ENCODE measurements at regions not wholly inside any gene's neighbourhood (a gene's known extent, or its start where the extent isn't known, plus 50 kb on each side); places are given as distances from the start of the nearest gene placed in this dataset.

GRCh38 chr9:31623511-31623910 lies 760.9 kb upstream of the ACO1 start:
- intact Hi-C loops (cut with micrococcal nuclease) = no loop called here
- TF ChIP-seq ZNF274 (IDR thresholded peaks at IDR 0.05; ENCODE audit: low read depth, low read length) (no peak), ZFX (IDR thresholded peaks at IDR 0.05) (no peak), ZBTB33 (IDR thresholded peaks at IDR 0.05; ENCODE audit: extremely low read depth, insufficient replicate concordance, low read length) (no peak), YY1 (IDR thresholded peaks at IDR 0.05; ENCODE audit: extremely low read depth, insufficient replicate concordance, low read depth, low read length) (no peak), ATF3 (IDR thresholded peaks at IDR 0.05) (no peak), SRF (IDR thresholded peaks at IDR 0.05; ENCODE audit: low read depth) (no peak), MAX (IDR thresholded peaks at IDR 0.05) (no peak), EZH2phosphoT487 (IDR thresholded peaks at IDR 0.05; ENCODE audit: borderline replicate concordance) (no peak), FOSL1 (IDR thresholded peaks at IDR 0.05; ENCODE audit: low read depth) (no peak)
- H3K27ac ChIP-seq (ENCODE audit: low read depth, low read length) = no peak overlapping the region
- H2AFZ ChIP-seq (ENCODE audit: low read depth, low read length, poor library complexity, severe bottlenecking) = no peak overlapping the region
- no peak overlapping the region for H3K4me3 ChIP-seq (replicated peaks in 1 of 2; ENCODE audit: low read depth in 1 of 2, low read length in 2 of 2)
- no TSS peak for BruUV-seq (replicated peaks)
- no peaks in the 10 kb centered on the region for H3K36me3 ChIP-seq (ENCODE audit: control insufficient read depth in 1 of 2, insufficient read depth in 2 of 2, low read length in 2 of 2)
- no peak overlapping the region for H3K9ac ChIP-seq (ENCODE audit: low read length)
- no peaks in the 10 kb centered on the region for H3K79me2 ChIP-seq (ENCODE audit: insufficient read depth, low read length)
- no peaks in the 10 kb centered on the region for H3K9me2 ChIP-seq (ENCODE audit: insufficient read depth)
- POLR2A ChIA-PET = no interaction called here
- H3K4me2 ChIP-seq (ENCODE audit: low read length) = no peak overlapping the region
- ATAC-seq = no peak
- H4K20me1 ChIP-seq (ENCODE audit: insufficient read depth) = no peaks in the 10 kb centered on the region
- H3K9me3 ChIP-seq (ENCODE audit: control insufficient read depth in 1 of 2, insufficient read depth in 1 of 2, low read depth in 1 of 2, low read length in 2 of 2) = peaks cover 3% of the 10 kb centered on the region in 2 experiments; a peak in 3 of 4 replicates
- RAD21 ChIA-PET (ENCODE audit: low non-redundant PET in 1 of 2, low total read pairs in 2 of 2, uncharacterized antibody in 2 of 2, unreplicated experiment in 2 of 2) = no interaction called here
- CTCF ChIA-PET = no interaction called here
- DNase-seq (ENCODE audit: low read depth, low spot score) = no peak
- H3K4me1 ChIP-seq (ENCODE audit: control insufficient read depth in 1 of 2, insufficient read depth in 2 of 2, low read length in 2 of 2) = no peaks in the 10 kb centered on the region
- no peaks in the 10 kb centered on the region for H3K27me3 ChIP-seq (ENCODE audit: insufficient read depth, low read length)
